ENCODE measurements at regions not wholly inside any gene's neighbourhood (a gene's known extent, or its start where the extent isn't known, plus 50 kb on each side); places are given as distances from the start of the nearest gene placed in this dataset.

GRCh38 chr15:95247071-95247984 lies 1016.0 kb downstream of the MCTP2 start:
- no peak for ATAC-seq
- TF ChIP-seq CSRNP3 (CRISPR knock-in tag; IDR thresholded peaks at IDR 0.05): no peak
- TF ChIP-seq ZFP3 (CRISPR knock-in tag; IDR thresholded peaks at IDR 0.05): no peak
- TF ChIP-seq ARNTL (CRISPR knock-in tag; IDR thresholded peaks at IDR 0.05; ENCODE audit: borderline replicate concordance, low read depth): no peak
- no peak for TF ChIP-seq ZFP30 (CRISPR knock-in tag; IDR thresholded peaks at IDR 0.05)
- TF ChIP-seq TOX (CRISPR knock-in tag; IDR thresholded peaks at IDR 0.05; ENCODE audit: borderline replicate concordance): no peak
- TF ChIP-seq POU6F1 (CRISPR knock-in tag; IDR thresholded peaks at IDR 0.05; ENCODE audit: borderline replicate concordance, low read depth): no peak
- no peak for TF ChIP-seq OSR1 (CRISPR knock-in tag; IDR thresholded peaks at IDR 0.05)
- no peak for TF ChIP-seq TCF4 (CRISPR knock-in tag; IDR thresholded peaks at IDR 0.05; ENCODE audit: borderline replicate concordance)
- TF ChIP-seq GLIS3 (CRISPR knock-in tag; IDR thresholded peaks at IDR 0.05): no peak
- no peak for TF ChIP-seq CSDC2 (CRISPR knock-in tag; IDR thresholded peaks at IDR 0.05)
- no peak for TF ChIP-seq RARB (CRISPR knock-in tag; IDR thresholded peaks at IDR 0.05)
- no peak for TF ChIP-seq CREB5 (CRISPR knock-in tag; IDR thresholded peaks at IDR 0.05; ENCODE audit: low read depth)
- no peak for TF ChIP-seq ZNF70 (CRISPR knock-in tag; IDR thresholded peaks at IDR 0.05)
- TF ChIP-seq ZC3H10 (CRISPR knock-in tag; IDR thresholded peaks at IDR 0.05): no peak
- TF ChIP-seq ZNF565 (CRISPR knock-in tag; conservative IDR thresholded peaks at IDR 0.05; ENCODE audit: low read depth): no peak

GRCh38 chr15:95249524-95249923 lies 1018.2 kb downstream of the MCTP2 start:
- TF ChIP-seq BACH2 (CRISPR knock-in tag; IDR thresholded peaks at IDR 0.05; ENCODE audit: borderline replicate concordance) (no peak), ZNF8 (CRISPR knock-in tag; IDR thresholded peaks at IDR 0.05) (no peak), CREB5 (CRISPR knock-in tag; IDR thresholded peaks at IDR 0.05; ENCODE audit: low read depth) (no peak), ESRRG (CRISPR knock-in tag; IDR thresholded peaks at IDR 0.05) (no peak), CSRNP3 (CRISPR knock-in tag; IDR thresholded peaks at IDR 0.05) (no peak), ZC3H10 (CRISPR knock-in tag; IDR thresholded peaks at IDR 0.05) (no peak), ZFP30 (CRISPR knock-in tag; IDR thresholded peaks at IDR 0.05) (no peak), TSHZ2 (CRISPR knock-in tag; IDR thresholded peaks at IDR 0.05) (no peak), OSR1 (CRISPR knock-in tag; IDR thresholded peaks at IDR 0.05) (no peak), PATZ1 (CRISPR knock-in tag; IDR thresholded peaks at IDR 0.05; ENCODE audit: borderline replicate concordance) (no peak), SNAI2 (CRISPR knock-in tag; IDR thresholded peaks at IDR 0.05) (no peak), ZNF565 (CRISPR knock-in tag; conservative IDR thresholded peaks at IDR 0.05; ENCODE audit: low read depth) (no peak), GLIS3 (CRISPR knock-in tag; IDR thresholded peaks at IDR 0.05) (no peak), PPARA (CRISPR knock-in tag; IDR thresholded peaks at IDR 0.05; ENCODE audit: borderline replicate concordance) (no peak), RARB (CRISPR knock-in tag; IDR thresholded peaks at IDR 0.05) (no peak), POU6F1 (CRISPR knock-in tag; IDR thresholded peaks at IDR 0.05; ENCODE audit: borderline replicate concordance, low read depth) (no peak)
- no peak for ATAC-seq

Data from SK-N-SH treated with all-trans-retinoic acid at 6 μM for 48 hours (cell line).